CD8-positive, alpha-beta memory T cell (primary cell): ENCODE measurements at regions not wholly inside any gene's neighbourhood (a gene's known extent, or its start where the extent isn't known, plus 50 kb on each side); places are given as distances from the start of the nearest gene placed in this dataset.

Source experiments
- CTCF ChIA-PET: fragments of 350-600 bp; sonication (Branson Sonifier 250); formaldehyde crosslinking; loops from one replicate; lab custom pipeline; 2021; ENCODE audit warnings: antibody characterized with exemption; lab: Charles Lee
- POLR2A ChIA-PET: fragments of 350-600 bp; sonication (Branson Sonifier 250); formaldehyde crosslinking; loops from one replicate; lab custom pipeline; 2021; ENCODE audit warnings: antibody characterized with exemption; lab: Charles Lee
- DNase-seq, 5 donors: peaks; one replicate each; pipeline versions ENCODE4 v3.0.0 to v3.0.0-alpha.2; 2020 to 2022; ENCODE audit warnings: mixed read lengths in 1 of 5
- H3K27ac ChIP-seq: one replicate; pipeline ENCODE4 v1.7.0; 2013; ENCODE audit warnings: low read depth, mild to moderate bottlenecking, low read length, moderate library complexity
- H3K27me3 ChIP-seq: 2 replicates; pipeline ENCODE4 v1.7.0; 2013; ENCODE audit warnings: low read length, mild to moderate bottlenecking; ENCODE audit not compliant: insufficient read depth, poor library complexity, severe bottlenecking
- H3K36me3 ChIP-seq: 2 replicates; pipeline ENCODE4 v1.7.0; 2013; ENCODE audit warnings: mild to moderate bottlenecking, low read length, moderate library complexity; ENCODE audit not compliant: insufficient read depth
- H3K4me1 ChIP-seq: 2 replicates; pipeline ENCODE4 v1.7.0; 2013; ENCODE audit warnings: mild to moderate bottlenecking, low read length, moderate library complexity; ENCODE audit not compliant: insufficient read depth
- H3K4me3 ChIP-seq: 2 replicates; pipeline ENCODE4 v1.7.0; 2013; ENCODE audit warnings: mild to moderate bottlenecking, low read length
- H3K9me3 ChIP-seq: 2 replicates; pipeline ENCODE4 v1.7.0; 2013; ENCODE audit warnings: mild to moderate bottlenecking, low read length
- H3K27ac Mint-ChIP-seq, 8 donors: one replicate each; pipeline ENCODE4 v1.8.0; 2020 to 2021; ENCODE audit warnings: mixed read lengths in 8 of 8, mild to moderate bottlenecking in 6 of 8, inconsistent platforms in 3 of 8, moderate library complexity in 3 of 8
- H3K27me3 Mint-ChIP-seq, 2 donors: one replicate each; pipeline ENCODE4 v1.8.0; 2020 to 2021; ENCODE audit warnings: mixed read lengths in 2 of 2, mild to moderate bottlenecking in 1 of 2, moderate library complexity in 1 of 2
- H3K36me3 Mint-ChIP-seq, 3 donors: one replicate each; pipeline ENCODE4 v1.8.0; 2020 to 2021; ENCODE audit warnings: mixed read lengths in 3 of 3, inconsistent platforms in 1 of 3, mild to moderate bottlenecking in 1 of 3
- H3K4me1 Mint-ChIP-seq, 3 donors: one replicate each; pipeline ENCODE4 v1.8.0; 2020 to 2021; ENCODE audit warnings: mixed read lengths in 3 of 3, inconsistent platforms in 1 of 3, mild to moderate bottlenecking in 1 of 3
- H3K4me3 Mint-ChIP-seq, 7 donors: one replicate each; pipeline ENCODE4 v1.8.0; 2020 to 2021; ENCODE audit warnings: mixed read lengths in 7 of 7, mild to moderate bottlenecking in 6 of 7, moderate library complexity in 4 of 7, inconsistent platforms in 2 of 7
- H3K9me3 Mint-ChIP-seq, 5 donors: one replicate each; pipeline ENCODE4 v1.8.0; 2020 to 2022; ENCODE audit warnings: mixed read lengths in 5 of 5, mild to moderate bottlenecking in 3 of 5, moderate library complexity in 2 of 5, inconsistent platforms in 1 of 5

GRCh38 chr9:28267351-28267750 is 694.1 kb upstream of the C9orf72 start:
- POLR2A ChIA-PET = no interaction called here
- DNase-seq = no peak
- Histone ChIP-seq H3K27ac (no peak overlapping the region), H3K4me3 (no peak overlapping the region), H3K27me3 (no peaks in the 10 kb centered on the region), H3K9me3 (no peaks in the 10 kb centered on the region), H3K36me3 (no peaks in the 10 kb centered on the region), H3K4me1 (no peaks in the 10 kb centered on the region)
- H3K4me1 Mint-ChIP-seq = no peaks in the 10 kb centered on the region
- no peak overlapping the region for H3K27ac Mint-ChIP-seq
- H3K4me3 Mint-ChIP-seq = no peak overlapping the region
- H3K36me3 Mint-ChIP-seq = no peaks in the 10 kb centered on the region
- CTCF ChIA-PET = no interaction called here
- H3K9me3 Mint-ChIP-seq = peaks cover 0 to 7% (median 4%) of the 10 kb centered on the region in 5 donors
- H3K27me3 Mint-ChIP-seq = no peaks in the 10 kb centered on the region

GRCh38 chr9:28270156-28270555 is 696.9 kb upstream of the C9orf72 start:
- ChIA-PET POLR2A (no interaction called here), CTCF (no interaction called here)
- H3K27ac Mint-ChIP-seq = no peak overlapping the region
- no peaks in the 10 kb centered on the region for H3K36me3 ChIP-seq
- no peaks in the 10 kb centered on the region for H3K27me3 ChIP-seq
- no peak overlapping the region for H3K4me3 ChIP-seq
- H3K4me1 Mint-ChIP-seq = no peaks in the 10 kb centered on the region
- DNase-seq = no peak
- no peaks in the 10 kb centered on the region for H3K9me3 ChIP-seq
- no peaks in the 10 kb centered on the region for H3K4me1 ChIP-seq
- no peaks in the 10 kb centered on the region for H3K36me3 Mint-ChIP-seq
- peaks cover 0 to 11% (median 9%) of the 10 kb centered on the region in 5 donors for H3K9me3 Mint-ChIP-seq
- no peak overlapping the region for H3K4me3 Mint-ChIP-seq
- H3K27ac ChIP-seq = no peak overlapping the region
- peaks cover 0 to 1% of the 10 kb centered on the region in 2 donors for H3K27me3 Mint-ChIP-seq

GRCh38 chr9:28272127-28272526 is 698.8 kb upstream of the C9orf72 start:
- Histone ChIP-seq H3K27ac (no peak overlapping the region), H3K9me3 (no peaks in the 10 kb centered on the region), H3K36me3 (no peaks in the 10 kb centered on the region), H3K4me1 (no peaks in the 10 kb centered on the region), H3K4me3 (no peak overlapping the region), H3K27me3 (no peaks in the 10 kb centered on the region)
- no peaks in the 10 kb centered on the region for H3K4me1 Mint-ChIP-seq
- H3K27ac Mint-ChIP-seq = no peak overlapping the region
- no peaks in the 10 kb centered on the region for H3K36me3 Mint-ChIP-seq
- CTCF ChIA-PET = no interaction called here
- H3K4me3 Mint-ChIP-seq = no peak overlapping the region
- peaks cover 0 to 1% of the 10 kb centered on the region in 2 donors for H3K27me3 Mint-ChIP-seq
- H3K9me3 Mint-ChIP-seq = peaks cover 2 to 15% (median 8%) of the 10 kb centered on the region in 5 donors
- DNase-seq = no peak
- POLR2A ChIA-PET = no interaction called here

- Mint-ChIP-seq H3K27ac (no peak overlapping the region), H3K4me3 (no peak overlapping the region), H3K27me3 (no peaks in the 10 kb centered on the region), H3K9me3 (peaks cover 2 to 14% (median 6%) of the 10 kb centered on the region in 5 donors), H3K4me1 (no peaks in the 10 kb centered on the region), H3K36me3 (no peaks in the 10 kb centered on the region)
- no peaks in the 10 kb centered on the region for H3K4me1 ChIP-seq
- H3K9me3 ChIP-seq = no peaks in the 10 kb centered on the region
- no peaks in the 10 kb centered on the region for H3K36me3 ChIP-seq
- DNase-seq = no peak
- no peak overlapping the region for H3K4me3 ChIP-seq
- H3K27me3 ChIP-seq = no peaks in the 10 kb centered on the region
- no peak overlapping the region for H3K27ac ChIP-seq
- CTCF ChIA-PET = no interaction called here
- POLR2A ChIA-PET = no interaction called here
Observed at GRCh38 chr9:28287455-28287854, 714.2 kb upstream of the C9orf72 start.

- Histone ChIP-seq H3K9me3 (no peaks in the 10 kb centered on the region), H3K4me1 (no peaks in the 10 kb centered on the region), H3K36me3 (no peaks in the 10 kb centered on the region), H3K27ac (no peak overlapping the region), H3K27me3 (no peaks in the 10 kb centered on the region), H3K4me3 (no peak overlapping the region)
- Mint-ChIP-seq H3K4me1 (no peaks in the 10 kb centered on the region), H3K36me3 (no peaks in the 10 kb centered on the region), H3K27me3 (no peaks in the 10 kb centered on the region), H3K27ac (no peak overlapping the region), H3K4me3 (no peak overlapping the region), H3K9me3 (peaks cover 0 to 18% (median 6%) of the 10 kb centered on the region in 5 donors)
- no peak for DNase-seq
- ChIA-PET CTCF (no interaction called here), POLR2A (no interaction called here)
Observed at GRCh38 chr9:28289746-28290145, 716.5 kb upstream of the C9orf72 start.

GRCh38 chr9:28293369-28294090 is 720.2 kb upstream of the C9orf72 start:
- Histone ChIP-seq H3K4me3 (no peak overlapping the region), H3K27ac (no peak overlapping the region), H3K27me3 (no peaks in the 10 kb centered on the region), H3K36me3 (no peaks in the 10 kb centered on the region), H3K9me3 (no peaks in the 10 kb centered on the region), H3K4me1 (no peaks in the 10 kb centered on the region)
- H3K27me3 Mint-ChIP-seq = no peaks in the 10 kb centered on the region
- peaks cover 0 to 10% (median 0%) of the 10 kb centered on the region in 5 donors for H3K9me3 Mint-ChIP-seq
- POLR2A ChIA-PET = no interaction called here
- H3K4me1 Mint-ChIP-seq = no peaks in the 10 kb centered on the region
- CTCF ChIA-PET = no interaction called here
- H3K27ac Mint-ChIP-seq = no peak overlapping the region
- no peaks in the 10 kb centered on the region for H3K36me3 Mint-ChIP-seq
- DNase-seq = no peak
- H3K4me3 Mint-ChIP-seq = no peak overlapping the region

GRCh38 chr9:28301281-28301680 is 728.0 kb upstream of the C9orf72 start:
- Histone ChIP-seq H3K27ac (no peak overlapping the region), H3K36me3 (no peaks in the 10 kb centered on the region), H3K4me3 (no peak overlapping the region), H3K27me3 (no peaks in the 10 kb centered on the region), H3K9me3 (no peaks in the 10 kb centered on the region), H3K4me1 (no peaks in the 10 kb centered on the region)
- Mint-ChIP-seq H3K27me3 (no peaks in the 10 kb centered on the region), H3K27ac (no peak overlapping the region), H3K36me3 (no peaks in the 10 kb centered on the region), H3K4me1 (no peaks in the 10 kb centered on the region), H3K4me3 (no peak overlapping the region), H3K9me3 (peaks cover 0 to 11% (median 3%) of the 10 kb centered on the region in 5 donors)
- DNase-seq = no peak
- ChIA-PET CTCF (no interaction called here), POLR2A (no interaction called here)

GRCh38 chr9:28317745-28318144 is 744.5 kb upstream of the C9orf72 start:
- H3K27me3 ChIP-seq = no peaks in the 10 kb centered on the region
- Mint-ChIP-seq H3K27me3 (no peaks in the 10 kb centered on the region), H3K27ac (no peak overlapping the region), H3K4me1 (no peaks in the 10 kb centered on the region), H3K9me3 (peaks cover 2 to 16% (median 6%) of the 10 kb centered on the region in 5 donors), H3K4me3 (no peak overlapping the region), H3K36me3 (no peaks in the 10 kb centered on the region)
- ChIA-PET POLR2A (no interaction called here), CTCF (no interaction called here)
- no peak overlapping the region for H3K4me3 ChIP-seq
- DNase-seq = no peak
- H3K27ac ChIP-seq = no peak overlapping the region
- H3K36me3 ChIP-seq = no peaks in the 10 kb centered on the region
- H3K9me3 ChIP-seq = no peaks in the 10 kb centered on the region
- H3K4me1 ChIP-seq = no peaks in the 10 kb centered on the region
